Adrenal gland (tissue), 9 donors: ENCODE measurements at regions not wholly inside any gene's neighbourhood (a gene's known extent, or its start where the extent isn't known, plus 50 kb on each side); places are given as distances from the start of the nearest gene placed in this dataset.

Source experiments
- DNase-seq, 7 donors: peaks; one replicate each; pipeline ENCODE4 v3.0.0-alpha.2; 2019 to 2020
- H3K27ac ChIP-seq, 5 donors: fragments of 200-600 bp; sonication (generic) in 4 of 5; 1 replicate in 3 of 5; 2 replicates in 2 of 5; pipeline versions ENCODE4 v1.5.1 to v1.8.0; 2016 to 2020; ENCODE audit warnings: mild to moderate bottlenecking in 1 of 5
- H3K27me3 ChIP-seq: fragments of 200-600 bp; 2 replicates; pipeline ENCODE4 v1.8.0; 2021
- H3K36me3 ChIP-seq, 2 donors: fragments of 200-600 bp; replicated peaks in 1 of 2; 1 replicate in 1 of 2; 2 replicates in 1 of 2; pipeline versions ENCODE4 v1.5.1 to v1.8.0; 2018 to 2022
- H3K4me1 ChIP-seq, 2 donors: fragments of 200-600 bp; replicated peaks in 1 of 2; 1 replicate in 1 of 2; 2 replicates in 1 of 2; pipeline versions ENCODE4 v1.5.1 to v1.8.0; 2018 to 2021
- H3K4me3 ChIP-seq, 4 donors: fragments of 200-600 bp; sonication (generic) in 3 of 4; one replicate each; pipeline ENCODE4 v1.5.1; 2016 to 2018
- H3K9me3 ChIP-seq, 3 donors: fragments of 200-600 bp; sonication (generic) in 1 of 3; replicated peaks in 1 of 3; 1 replicate in 2 of 3; 2 replicates in 1 of 3; pipeline versions ENCODE4 v1.5.1 to v1.8.0; 2016 to 2021
- POLR2A ChIP-seq, 2 donors: fragments of 450-650 bp; IDR thresholded peaks; one replicate each; pipeline ENCODE4 v1.6.1; 2017; ENCODE audit warnings: antibody characterized with exemption in 2 of 2, mild to moderate bottlenecking in 2 of 2, moderate library complexity in 1 of 2
- WGBS, 4 donors: extraction: QIAGEN DNeasy Blood & Tissue Kit in 2 of 4; methylation state at CpG; one replicate each; pipeline versions ENCODE4 v1.1.5 to v1.1.7; 2013 to 2017; 5-methylcytosine and 5-hydroxymethylcytosine counted together
- intact Hi-C, 2 donors: fragments of 100-400 bp; cut with DNase I; formaldehyde crosslinking; loops; one replicate each; pipeline versions ENCODE4 v1.14.1 to v1.15.0; 2022 to 2023
- TF ChIP-seq, protein P1 (sequence below), 6 experiments: fragments of 450-650 bp in 4 of 6; fragments of 200-600 bp in 2 of 6; sonication (generic) in 1 of 6; IDR thresholded peaks; 1 replicate in 5 of 6; 2 replicates in 1 of 6; pipeline versions ENCODE4 v1.5.1 to v1.8.0; 2016 to 2021; ENCODE audit warnings: antibody characterized with exemption in 6 of 6, mild to moderate bottlenecking in 2 of 6, moderate library complexity in 1 of 6
- donor health status: healthy with polysubstance abuse.
- donor health status: Bipolar disorder and iron deficiency.
- donor health status: DM: yes; HTN: yes; CAD: no.
- donor health status: DM: no; HTN: no; CAD: no.
- donor health status: DM: no; HTN: no; CAD: no.

DNA sequence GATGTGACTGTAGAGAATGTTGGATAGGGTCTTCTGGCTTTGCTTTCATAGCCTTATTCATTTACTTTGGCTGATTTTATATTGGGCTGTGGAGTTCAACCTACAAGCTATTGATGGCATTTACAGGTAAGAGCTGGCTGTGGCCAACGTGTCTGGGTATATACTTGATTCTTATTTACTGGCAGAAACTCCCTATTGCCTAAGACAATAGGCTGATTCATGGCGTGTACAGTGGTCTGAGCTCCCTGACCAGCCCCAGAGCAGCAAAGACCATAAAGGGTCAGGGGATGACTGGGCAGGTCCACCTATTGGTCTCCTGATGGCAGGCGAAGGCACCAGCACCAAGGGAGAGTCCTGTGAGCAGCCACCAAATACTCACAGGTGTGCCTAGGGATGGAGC is 190.2 kb upstream of the DMRTA1 start:
- H3K36me3 ChIP-seq, result no peaks in the 10 kb centered on the region
- no peaks in the 10 kb centered on the region for H3K27me3 ChIP-seq
- no peak overlapping the region for H3K27ac ChIP-seq
- TF ChIP-seq, protein P1, sequence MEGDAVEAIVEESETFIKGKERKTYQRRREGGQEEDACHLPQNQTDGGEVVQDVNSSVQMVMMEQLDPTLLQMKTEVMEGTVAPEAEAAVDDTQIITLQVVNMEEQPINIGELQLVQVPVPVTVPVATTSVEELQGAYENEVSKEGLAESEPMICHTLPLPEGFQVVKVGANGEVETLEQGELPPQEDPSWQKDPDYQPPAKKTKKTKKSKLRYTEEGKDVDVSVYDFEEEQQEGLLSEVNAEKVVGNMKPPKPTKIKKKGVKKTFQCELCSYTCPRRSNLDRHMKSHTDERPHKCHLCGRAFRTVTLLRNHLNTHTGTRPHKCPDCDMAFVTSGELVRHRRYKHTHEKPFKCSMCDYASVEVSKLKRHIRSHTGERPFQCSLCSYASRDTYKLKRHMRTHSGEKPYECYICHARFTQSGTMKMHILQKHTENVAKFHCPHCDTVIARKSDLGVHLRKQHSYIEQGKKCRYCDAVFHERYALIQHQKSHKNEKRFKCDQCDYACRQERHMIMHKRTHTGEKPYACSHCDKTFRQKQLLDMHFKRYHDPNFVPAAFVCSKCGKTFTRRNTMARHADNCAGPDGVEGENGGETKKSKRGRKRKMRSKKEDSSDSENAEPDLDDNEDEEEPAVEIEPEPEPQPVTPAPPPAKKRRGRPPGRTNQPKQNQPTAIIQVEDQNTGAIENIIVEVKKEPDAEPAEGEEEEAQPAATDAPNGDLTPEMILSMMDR (IDR thresholded peaks at IDR 0.05), result no peak
- TF ChIP-seq POLR2A (IDR thresholded peaks at IDR 0.05), result no peak
- H3K4me1 ChIP-seq, result no peaks in the 10 kb centered on the region
- no peak for DNase-seq
- no peak overlapping the region for H3K4me3 ChIP-seq
- H3K9me3 ChIP-seq, result no peaks in the 10 kb centered on the region
- intact Hi-C loops, result no loop called here
- 63 to 79% (median 71%) methylated on average over 3 of the region's 3 CpGs for WGBS, 4 donors

DNA sequence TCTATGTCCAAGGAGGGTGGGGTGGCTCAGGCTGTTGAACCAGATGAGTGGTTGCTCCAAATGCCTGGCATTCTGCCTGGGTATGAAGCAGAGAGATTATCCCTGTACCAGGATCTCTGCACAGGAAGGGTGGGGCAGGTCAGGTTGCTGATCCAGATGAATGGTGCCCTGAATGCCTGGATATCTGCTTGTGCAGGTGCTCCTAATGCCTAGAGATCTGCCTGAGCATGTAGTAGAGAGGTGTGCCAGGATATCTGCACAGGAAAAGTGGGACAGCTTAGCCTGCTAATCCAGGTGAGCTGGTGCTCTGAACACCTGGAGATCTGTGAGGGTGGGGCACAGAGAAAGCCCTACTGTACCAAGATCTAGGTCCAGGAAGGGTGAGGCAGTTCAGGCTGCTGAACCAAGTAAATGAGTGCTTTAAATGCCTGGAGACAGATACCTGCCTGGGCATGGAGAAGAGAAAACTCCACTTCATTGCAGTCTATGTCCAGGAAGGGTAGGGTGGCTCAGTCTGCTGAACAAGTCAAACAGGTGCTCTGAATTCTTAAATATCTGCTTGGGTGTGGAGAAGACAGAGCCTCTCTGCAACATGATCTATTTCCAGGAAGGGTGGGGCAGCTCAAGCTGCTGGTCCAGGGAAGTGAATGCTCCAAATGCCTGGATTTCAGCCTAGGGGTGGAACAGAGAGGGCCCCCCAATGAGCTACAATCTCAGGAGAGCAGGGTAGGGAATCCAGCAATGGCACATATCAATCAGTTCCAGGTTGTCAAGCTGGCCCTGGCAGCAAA is 189.4 kb upstream of the DMRTA1 start:
- no peak for DNase-seq
- no peak overlapping the region for H3K4me3 ChIP-seq
- H3K4me1 ChIP-seq, result no peaks in the 10 kb centered on the region
- intact Hi-C loops, result no loop called here
- H3K9me3 ChIP-seq, result no peaks in the 10 kb centered on the region
- no peak overlapping the region for H3K27ac ChIP-seq
- no peaks in the 10 kb centered on the region for H3K36me3 ChIP-seq
- TF ChIP-seq, protein P1 (IDR thresholded peaks at IDR 0.05), result no peak
- no peak for TF ChIP-seq POLR2A (IDR thresholded peaks at IDR 0.05)
- no peaks in the 10 kb centered on the region for H3K27me3 ChIP-seq

DNA sequence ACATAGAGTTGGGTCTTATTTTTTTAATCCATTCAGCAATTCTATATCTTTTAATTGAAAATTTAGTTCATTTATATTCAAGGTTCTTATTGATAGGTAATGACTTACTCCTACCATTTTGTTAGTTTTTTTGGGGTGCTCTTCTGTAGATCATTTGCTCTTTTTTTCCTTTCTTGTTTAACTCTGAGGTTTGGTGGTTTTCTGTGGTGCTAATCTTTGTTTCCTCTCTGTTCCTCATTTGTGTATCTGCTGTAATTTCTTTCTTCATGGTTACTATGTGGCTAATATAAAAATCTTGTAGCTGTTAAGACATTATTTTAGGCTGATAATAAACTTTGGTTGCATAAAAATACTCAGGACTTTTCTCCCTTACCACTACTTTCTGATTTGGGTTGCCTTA is 181.6 kb upstream of the DMRTA1 start:
- H3K27ac ChIP-seq, result no peak overlapping the region
- H3K36me3 ChIP-seq, result no peaks in the 10 kb centered on the region
- no peak for DNase-seq
- peaks cover 0 to 13% (median 0%) of the 10 kb centered on the region in 3 donors for H3K9me3 ChIP-seq
- H3K4me3 ChIP-seq, result no peak overlapping the region
- no peaks in the 10 kb centered on the region for H3K4me1 ChIP-seq
- intact Hi-C loops, result no loop called here
- H3K27me3 ChIP-seq, result no peaks in the 10 kb centered on the region
- TF ChIP-seq, protein P1 (IDR thresholded peaks at IDR 0.05), result no peak
- TF ChIP-seq POLR2A (IDR thresholded peaks at IDR 0.05), result no peak

DNA sequence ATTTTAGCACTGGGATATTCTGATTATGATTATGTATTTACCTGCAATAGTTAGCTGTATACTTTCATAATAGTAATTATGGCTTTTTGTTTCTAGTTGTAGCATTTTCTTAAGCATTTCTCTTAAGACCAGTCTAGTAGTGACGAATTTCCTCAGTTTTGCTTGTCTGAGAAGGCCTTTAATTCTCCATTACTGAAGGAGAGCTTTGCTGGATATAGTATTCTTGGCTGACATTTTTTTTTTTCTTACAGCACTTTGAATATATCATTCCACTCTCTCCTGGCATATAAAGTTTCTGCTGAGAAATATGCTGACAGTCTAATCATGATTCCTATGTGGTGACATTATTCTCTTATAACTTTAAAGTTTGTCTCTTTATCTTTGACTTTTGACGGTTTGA is 181.1 kb upstream of the DMRTA1 start:
- intact Hi-C loops, result no loop called here
- 50 to 80% (median 65%) methylated on average over 2 of the region's 2 CpGs for WGBS, 4 donors
- H3K36me3 ChIP-seq, result no peaks in the 10 kb centered on the region
- no peak overlapping the region for H3K4me3 ChIP-seq
- TF ChIP-seq POLR2A (IDR thresholded peaks at IDR 0.05), result no peak
- TF ChIP-seq, protein P1 (IDR thresholded peaks at IDR 0.05), result no peak
- H3K27me3 ChIP-seq, result no peaks in the 10 kb centered on the region
- H3K27ac ChIP-seq, result no peak overlapping the region
- H3K4me1 ChIP-seq, result no peaks in the 10 kb centered on the region
- DNase-seq, result no peak
- peaks cover 0 to 13% (median 0%) of the 10 kb centered on the region in 3 donors for H3K9me3 ChIP-seq
